K562 (cell line): ENCODE measurements at regions not wholly inside any gene's neighbourhood (a gene's known extent, or its start where the extent isn't known, plus 50 kb on each side); places are given as distances from the start of the nearest gene placed in this dataset.

Experiments used
- ATAC-seq: fragments of 200-7000 bp; cut with Tn5 transposase; 3 replicates; pipeline ENCODE4 v1.9.1; 2020; ENCODE audit warnings: moderate library complexity
- BruUV-seq: library from RNA; stranded (reverse); fragments of 400-500 nt; replicated peaks from 2 replicates; lab custom pipeline; 2021; lab: Mats Ljungman, UMichigan
- CTCF ChIA-PET: fragments of 300-600 bp; formaldehyde crosslinking; extraction: SDS; loops from one replicate; lab custom pipeline; 2021; ENCODE audit warnings: low intra/inter-chr PET ratio; lab: Yijun Ruan, JAX
- POLR2A ChIA-PET: fragments of 300-600, 350-650 bp; sonication (Branson Sonifier 250); formaldehyde crosslinking; extraction: SDS; loops from one replicate; lab custom pipeline; 2021; ENCODE audit warnings: antibody characterized with exemption, inconsistent platforms; lab: Yijun Ruan, JAX
- DNase-seq, 4 experiments: peaks; one replicate each; pipeline versions ENCODE4 v3.0.0 to v3.0.0-alpha.2; 2011 to 2018; ENCODE audit warnings: low spot score in 3 of 4, mixed read lengths in 3 of 4; ENCODE audit errors: extremely low read depth in 1 of 4
- FAIRE-seq: peaks from 2 replicates; lab custom pipeline; 2011; peaks lifted over from hg19 to GRCh38; lab: Jason Lieb, UNC
- H2AFZ ChIP-seq: 2 replicates; pipeline ENCODE4 v1.6.0; 2011; ENCODE audit warnings: low read depth, low read length, control low read depth, inconsistent platforms
- H3K27ac ChIP-seq: fragments of 200-600 bp; 3 replicates; pipeline ENCODE4 v1.8.0; 2011; ENCODE audit warnings: low read depth, mild to moderate bottlenecking, control low read depth, inconsistent platforms, low read length, moderate library complexity, mixed read lengths; ENCODE audit errors: extremely low read depth
- H3K27me3 ChIP-seq, 2 experiments: fragments of 300-600 bp in 1 of 2; 2 replicates in 1 of 2; 3 replicates in 1 of 2; pipeline versions ENCODE4 v1.6.0 to v1.8.0; 2011; ENCODE audit warnings: inconsistent platforms in 2 of 2, low read length in 2 of 2, mild to moderate bottlenecking in 1 of 2, mixed read lengths in 1 of 2, moderate library complexity in 1 of 2; ENCODE audit not compliant: control insufficient read depth in 2 of 2, insufficient read depth in 2 of 2
- H3K36me3 ChIP-seq: fragments of 300-600 bp; 3 replicates; pipeline ENCODE4 v1.8.0; 2011; ENCODE audit warnings: mild to moderate bottlenecking, low read length, inconsistent platforms; ENCODE audit not compliant: control insufficient read depth, insufficient read depth
- H3K4me1 ChIP-seq, 2 experiments: fragments of 200-600 bp in 1 of 2; replicated peaks in 1 of 2; 2 replicates in 1 of 2; 3 replicates in 1 of 2; pipeline versions ENCODE4 v1.5.1 to v1.8.0; 2011; ENCODE audit warnings: inconsistent platforms in 2 of 2, low read length in 2 of 2, mild to moderate bottlenecking in 1 of 2, mixed read lengths in 1 of 2, moderate library complexity in 1 of 2; ENCODE audit not compliant: control insufficient read depth in 2 of 2, insufficient read depth in 2 of 2
- H3K4me2 ChIP-seq: 2 replicates; pipeline ENCODE4 v1.6.1; 2011; ENCODE audit warnings: low read length, control low read depth, inconsistent platforms, mixed read lengths; ENCODE audit not compliant: insufficient read depth
- H3K4me3 ChIP-seq: fragments of 200-600 bp; sonication (generic), shearing (Covaris generic); 2 replicates; pipeline ENCODE4 v1.5.1; 2016; ENCODE audit warnings: control low read depth, inconsistent platforms
- H3K79me2 ChIP-seq: fragments of 200-600 bp; 3 replicates; pipeline ENCODE4 v1.8.0; 2011; ENCODE audit warnings: low read length, inconsistent platforms; ENCODE audit not compliant: control insufficient read depth, insufficient read depth
- H3K9ac ChIP-seq, 2 experiments: 2 replicates each; pipeline versions ENCODE4 v1.6.0 to v1.6.1; 2011; ENCODE audit warnings: low read depth in 2 of 2, low read length in 2 of 2, control low read depth in 1 of 2, inconsistent platforms in 1 of 2, mild to moderate bottlenecking in 1 of 2, mixed read lengths in 1 of 2; ENCODE audit not compliant: insufficient read depth in 1 of 2
- H3K9me1 ChIP-seq: one replicate; pipeline ENCODE4 v1.6.0; 2011; ENCODE audit warnings: inconsistent platforms, mild to moderate bottlenecking, low read length, moderate library complexity; ENCODE audit not compliant: control insufficient read depth, insufficient read depth
- H3K9me3 ChIP-seq: replicated peaks from 2 replicates; pipeline ENCODE4 v1.5.1; 2011; ENCODE audit warnings: low read depth, low read length, inconsistent platforms; ENCODE audit not compliant: control insufficient read depth, insufficient read depth
- H4K20me1 ChIP-seq: replicated peaks from 2 replicates; pipeline ENCODE4 v1.6.1; 2011; ENCODE audit warnings: low read length, inconsistent platforms, mixed read lengths; ENCODE audit not compliant: control insufficient read depth, insufficient read depth
- CBFA2T3 ChIP-seq: fragments of 450-650 bp; IDR thresholded peaks from 2 replicates; pipeline ENCODE4 v1.6.1; 2017
- CC2D1A ChIP-seq: fragments of 450-650 bp; IDR thresholded peaks from 2 replicates; pipeline ENCODE4 v1.6.1; 2017; ENCODE audit warnings: mild to moderate bottlenecking
- DDX20 ChIP-seq: fragments of 450-650 bp; IDR thresholded peaks from 2 replicates; pipeline ENCODE4 v1.6.1; 2016; ENCODE audit warnings: missing genetic modification characterization, low read depth, mild to moderate bottlenecking, missing compliant biosample characterization, moderate library complexity
- ESRRA ChIP-seq: fragments of 450-650 bp; IDR thresholded peaks from 2 replicates; pipeline ENCODE4 v1.6.1; 2014; ENCODE audit warnings: low read depth, mild to moderate bottlenecking, moderate library complexity, borderline replicate concordance
- GATAD2A ChIP-seq: fragments of 450-650 bp; IDR thresholded peaks from 2 replicates; pipeline ENCODE4 v1.6.1; 2017
- HDAC2 ChIP-seq: fragments of 450-650 bp; IDR thresholded peaks from 2 replicates; pipeline ENCODE4 v1.6.1; 2016; ENCODE audit warnings: mild to moderate bottlenecking
- HIVEP1 ChIP-seq: fragments of 250-450 bp; sonication (Bioruptor Pico); IDR thresholded peaks from 2 replicates; pipeline ENCODE4 v1.4.0; 2020; ENCODE audit warnings: mild to moderate bottlenecking
- IFI16 ChIP-seq: fragments of 250-450 bp; sonication (Bioruptor Pico); IDR thresholded peaks from 2 replicates; pipeline ENCODE4 v2.1.2; 2022; ENCODE audit warnings: mild to moderate bottlenecking, inconsistent platforms
- MAFK ChIP-seq: IDR thresholded peaks from 2 replicates; pipeline ENCODE4 v1.6.1; 2011; ENCODE audit warnings: low read length, improper control_type of control experiment
- MTA1 ChIP-seq: fragments of 450-650 bp; IDR thresholded peaks from 2 replicates; pipeline ENCODE4 v1.6.1; 2017; ENCODE audit warnings: borderline replicate concordance
- PREB ChIP-seq: sonication (generic); formaldehyde crosslinking; IDR thresholded peaks from 2 replicates; pipeline ENCODE4 v1.8.1; 2023; ENCODE audit warnings: mild to moderate bottlenecking, missing genetic modification reagents
- RB1 ChIP-seq: fragments of 450-650 bp; IDR thresholded peaks from 2 replicates; pipeline ENCODE4 v1.6.1; 2017; ENCODE audit warnings: low read depth, mild to moderate bottlenecking
- SMAD4 ChIP-seq: fragments of 250-450 bp; sonication (Bioruptor Pico); conservative IDR thresholded peaks from 2 replicates; pipeline ENCODE4 v1.8.0; 2021; ENCODE audit warnings: inconsistent platforms, mild to moderate bottlenecking, moderate library complexity
- SRSF7 ChIP-seq: fragments of 200-400 bp; formaldehyde crosslinking; optimal IDR thresholded peaks from 2 replicates; pipeline ENCODE3; 2017; ENCODE audit warnings: mild to moderate bottlenecking, low read depth, low read length
- THRAP3 ChIP-seq: fragments of 450-650 bp; IDR thresholded peaks from 2 replicates; pipeline ENCODE4 v1.6.1; 2016; ENCODE audit warnings: mild to moderate bottlenecking, inconsistent platforms, borderline replicate concordance
- TRIM28 ChIP-seq: fragments of 450-650 bp; IDR thresholded peaks from 2 replicates; pipeline ENCODE4 v1.6.1; 2017
- XRCC5 ChIP-seq: fragments of 200-400 bp; formaldehyde crosslinking; IDR thresholded peaks from 2 replicates; pipeline ENCODE4 v1.6.1; 2017; ENCODE audit warnings: low read depth, mild to moderate bottlenecking, low read length
- ZNF140 ChIP-seq: fragments of 250-450 bp; sonication (Bioruptor Pico); IDR thresholded peaks from 2 replicates; pipeline ENCODE4 v1.8.0; 2021; ENCODE audit warnings: moderate library complexity, mild to moderate bottlenecking, inconsistent platforms
- ZNF146 ChIP-seq: IDR thresholded peaks from one replicate; pipeline ENCODE4 v1.6.1; 2018; ENCODE audit warnings: missing compliant biosample characterization; ENCODE audit not compliant: unreplicated experiment
- ZNF311 ChIP-seq: fragments of 250-450 bp; sonication (Bioruptor Pico); IDR thresholded peaks from 2 replicates; pipeline ENCODE4 v1.4.0; 2020; ENCODE audit warnings: mild to moderate bottlenecking, moderate library complexity
- WGBS: fragments of 100-300 bp; shearing (Covaris generic); methylation state at CpG from one replicate; pipeline ENCODE4 v1.1.6; 2016; ENCODE audit warnings: low coverage, mixed read lengths; ENCODE audit not compliant: insufficient coverage; ENCODE audit errors: missing lambda C conversion rate; 5-methylcytosine and 5-hydroxymethylcytosine counted together
- in situ Hi-C: fragments of 300-500 bp; cut with MboI; formaldehyde crosslinking; loops from 4 replicates; pipeline ENCODE4 v1.15.0; 2018; ENCODE audit warnings: inconsistent platforms, mixed read lengths
- intact Hi-C: fragments of 100-400 bp; cut with micrococcal nuclease; formaldehyde crosslinking; loops from 2 replicates; pipeline ENCODE4 v1.14.2; 2022

- H2AFZ ChIP-seq, result no peak overlapping the region
- no peaks in the 10 kb centered on the region for H3K36me3 ChIP-seq
- intact Hi-C loops, result no loop called here
- no peak for TF ChIP-seq ESRRA
- TF ChIP-seq THRAP3, result no peak
- TF ChIP-seq XRCC5, result no peak
- no peak for TF ChIP-seq HDAC2
- TF ChIP-seq TRIM28, result no peak
- no peak for TF ChIP-seq MAFK
- TF ChIP-seq ZNF140 (CRISPR knock-in tag), result no peak
- TF ChIP-seq CBFA2T3, result no peak
- TF ChIP-seq SMAD4 (CRISPR knock-in tag), result no peak
- no peak for TF ChIP-seq HIVEP1 (CRISPR knock-in tag)
- no peak for TF ChIP-seq RB1
- TF ChIP-seq DDX20, result no peak
- no peak for TF ChIP-seq CC2D1A
- no peak for TF ChIP-seq IFI16 (CRISPR knock-in tag)
- no peak for TF ChIP-seq ZNF311 (CRISPR knock-in tag)
- no peak for TF ChIP-seq ZNF146
- no peak for TF ChIP-seq PREB (CRISPR knock-in tag)
- TF ChIP-seq SRSF7, result no peak
- TF ChIP-seq MTA1, result no peak
- TF ChIP-seq GATAD2A, result no peak
- H3K79me2 ChIP-seq, result no peaks in the 10 kb centered on the region
- DNase-seq, result no peak
- no peak overlapping the region for H3K4me2 ChIP-seq
- no peak overlapping the region for H3K4me3 ChIP-seq
- H3K4me1 ChIP-seq, result no peaks in the 10 kb centered on the region
- no TSS peak for BruUV-seq
- CTCF ChIA-PET, result no interaction called here
- POLR2A ChIA-PET, result no interaction called here
- no peaks in the 10 kb centered on the region for H3K9me3 ChIP-seq
- no peak overlapping the region for H3K27ac ChIP-seq
- 0% methylated on average over 11 of the region's 11 CpGs for WGBS
- no peak for ATAC-seq
- FAIRE-seq, result no peak
- in situ Hi-C loops, result no loop called here
- no peaks in the 10 kb centered on the region for H4K20me1 ChIP-seq
- no peaks in the 10 kb centered on the region for H3K27me3 ChIP-seq
- no peak overlapping the region for H3K9ac ChIP-seq
- no peaks in the 10 kb centered on the region for H3K9me1 ChIP-seq
Observed at GRCh38 chr13:34667286-34668218, 274.5 kb upstream of the NBEA start.
